Choroid plexus epithelial cell (primary cell): ENCODE measurements at regions not wholly inside any gene's neighbourhood (a gene's known extent, or its start where the extent isn't known, plus 50 kb on each side); places are given as distances from the start of the nearest gene placed in this dataset.
A peak's percentile ranks its signal among the peaks of the same experiment; 100 is the strongest.

Source experiments
- DNase-seq: peaks from one replicate; pipeline ENCODE4 v3.0.0-alpha.2; 2010; ENCODE audit warnings: low read depth
- H3K4me3 ChIP-seq: 2 replicates; pipeline ENCODE4 v1.5.1; 2011; ENCODE audit warnings: low read depth, mild to moderate bottlenecking, control low read depth, low read length, moderate library complexity
- TF ChIP-seq, protein P1 (sequence below): conservative IDR thresholded peaks from 2 replicates; pipeline ENCODE4 v1.5.1; 2011; ENCODE audit warnings: low read depth, mild to moderate bottlenecking, control low read depth, inconsistent platforms, low read length, moderate library complexity

DNA sequence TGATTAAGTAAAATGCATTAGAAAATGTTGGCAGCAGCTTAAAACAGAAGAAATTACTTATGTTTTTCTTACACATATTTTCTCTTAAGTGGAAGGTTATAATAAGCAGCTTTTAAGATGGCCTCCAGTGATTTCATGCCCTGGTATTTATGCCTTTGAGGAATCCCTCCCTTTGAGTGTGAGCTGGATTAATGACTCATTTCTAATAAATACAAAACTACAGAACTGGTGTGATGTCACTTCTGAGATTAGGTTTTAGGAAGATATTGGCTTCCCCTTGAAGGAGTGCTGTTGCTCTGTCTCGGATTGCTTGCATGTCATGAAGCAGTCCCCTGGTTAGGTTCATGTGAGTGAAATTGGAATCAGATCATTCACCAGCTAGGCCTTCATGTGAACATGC, 143.2 kb upstream of the EPHA7 start:
- no peak overlapping the region for H3K4me3 ChIP-seq
- TF ChIP-seq, protein P1, sequence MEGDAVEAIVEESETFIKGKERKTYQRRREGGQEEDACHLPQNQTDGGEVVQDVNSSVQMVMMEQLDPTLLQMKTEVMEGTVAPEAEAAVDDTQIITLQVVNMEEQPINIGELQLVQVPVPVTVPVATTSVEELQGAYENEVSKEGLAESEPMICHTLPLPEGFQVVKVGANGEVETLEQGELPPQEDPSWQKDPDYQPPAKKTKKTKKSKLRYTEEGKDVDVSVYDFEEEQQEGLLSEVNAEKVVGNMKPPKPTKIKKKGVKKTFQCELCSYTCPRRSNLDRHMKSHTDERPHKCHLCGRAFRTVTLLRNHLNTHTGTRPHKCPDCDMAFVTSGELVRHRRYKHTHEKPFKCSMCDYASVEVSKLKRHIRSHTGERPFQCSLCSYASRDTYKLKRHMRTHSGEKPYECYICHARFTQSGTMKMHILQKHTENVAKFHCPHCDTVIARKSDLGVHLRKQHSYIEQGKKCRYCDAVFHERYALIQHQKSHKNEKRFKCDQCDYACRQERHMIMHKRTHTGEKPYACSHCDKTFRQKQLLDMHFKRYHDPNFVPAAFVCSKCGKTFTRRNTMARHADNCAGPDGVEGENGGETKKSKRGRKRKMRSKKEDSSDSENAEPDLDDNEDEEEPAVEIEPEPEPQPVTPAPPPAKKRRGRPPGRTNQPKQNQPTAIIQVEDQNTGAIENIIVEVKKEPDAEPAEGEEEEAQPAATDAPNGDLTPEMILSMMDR, result no peak
- DNase-seq, result peak; percentile 51

DNA sequence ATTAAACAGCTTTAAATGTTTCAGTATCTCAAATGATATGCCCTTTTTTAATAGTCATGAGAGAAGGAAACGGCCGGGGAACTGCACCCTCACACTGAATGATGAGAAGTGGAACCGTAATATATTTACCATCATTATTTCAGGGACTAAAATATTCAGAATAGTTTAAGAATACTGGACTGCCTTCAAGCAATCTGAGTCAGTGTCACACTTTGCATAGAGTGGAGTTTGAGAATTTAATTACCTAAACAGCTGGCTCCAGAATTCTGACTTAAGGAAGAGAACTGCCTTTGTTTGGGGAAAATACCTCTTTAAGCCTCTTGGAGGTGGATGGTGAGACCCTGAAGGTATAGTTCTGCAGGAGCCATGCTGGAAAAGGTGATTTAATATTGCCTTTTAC, 135.9 kb upstream of the EPHA7 start:
- H3K4me3 ChIP-seq, result no peak overlapping the region
- no peak for DNase-seq
- TF ChIP-seq, protein P1, result no peak

DNA sequence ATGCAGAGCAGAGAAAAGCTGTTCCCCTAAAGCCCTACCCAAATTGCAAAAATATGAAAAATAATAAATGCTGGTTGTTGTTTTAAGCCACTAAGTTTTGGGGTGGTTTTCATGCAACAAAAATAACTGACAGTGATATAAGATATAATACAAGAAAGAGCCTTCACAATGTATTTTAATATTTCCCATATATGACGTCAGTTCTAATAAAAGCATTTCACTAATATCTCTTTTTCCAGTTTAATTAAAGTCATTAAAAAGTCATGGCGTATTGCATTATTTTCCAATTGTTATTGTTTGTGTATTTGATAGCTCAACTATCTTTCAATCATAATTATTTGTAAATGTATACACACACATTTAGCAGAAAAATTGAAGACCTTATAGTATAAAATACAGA, 134.7 kb upstream of the EPHA7 start:
- TF ChIP-seq, protein P1, result no peak
- no peak overlapping the region for H3K4me3 ChIP-seq
- no peak for DNase-seq

DNA sequence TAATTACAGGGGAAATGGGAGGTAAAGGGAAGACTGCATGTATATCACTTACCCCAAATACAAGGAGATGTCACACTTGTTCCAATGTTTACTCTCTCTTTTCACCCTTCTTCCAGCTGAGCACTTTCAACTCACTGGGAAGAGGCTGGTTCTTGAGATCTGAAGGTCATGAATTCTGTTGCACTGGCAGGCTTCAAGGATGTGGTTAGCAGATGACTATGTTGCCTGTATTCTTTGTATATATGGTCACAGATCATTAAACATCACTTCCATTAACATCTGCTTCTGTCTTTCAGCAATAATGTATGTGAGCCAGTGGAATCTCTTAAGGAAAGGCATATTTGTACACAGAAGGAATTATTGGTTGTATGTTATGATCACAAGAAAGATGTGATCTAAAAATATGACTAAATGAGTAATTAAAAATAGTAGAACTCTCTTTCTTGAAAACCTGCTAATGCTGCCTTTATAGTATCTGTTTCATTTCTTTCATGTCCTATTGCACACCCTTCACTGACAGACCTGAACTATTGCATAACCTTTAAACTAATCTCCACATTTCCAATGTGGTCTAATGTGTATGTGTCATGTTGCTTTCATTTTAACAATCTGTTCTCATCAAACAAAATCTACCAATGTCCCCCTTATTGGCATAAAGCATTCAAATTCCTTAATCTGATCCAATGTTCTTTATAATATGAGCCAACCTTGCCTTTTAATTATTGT, 131.4 kb upstream of the EPHA7 start:
- no peak overlapping the region for H3K4me3 ChIP-seq
- TF ChIP-seq, protein P1, result no peak
- DNase-seq, result no peak

DNA sequence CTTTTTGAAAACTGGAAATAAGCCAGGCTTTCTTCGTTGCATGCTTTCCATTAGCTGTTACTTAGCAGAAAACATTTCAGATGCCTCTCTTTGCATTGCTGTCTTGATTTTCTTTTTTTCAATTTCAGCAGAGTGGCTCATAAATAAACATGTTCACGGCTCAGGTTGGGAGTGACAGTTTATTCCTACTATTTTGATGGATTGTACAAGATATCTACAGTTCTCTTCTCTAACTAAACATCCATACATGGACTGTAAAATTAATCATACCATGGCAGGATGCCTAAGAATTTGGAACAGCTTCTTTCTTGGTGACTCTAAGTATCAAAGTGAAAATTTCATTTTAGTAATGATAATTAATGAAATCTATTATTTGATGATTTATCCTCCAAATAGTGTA, 130.5 kb upstream of the EPHA7 start:
- TF ChIP-seq, protein P1, result no peak
- no peak for DNase-seq
- no peak overlapping the region for H3K4me3 ChIP-seq

DNA sequence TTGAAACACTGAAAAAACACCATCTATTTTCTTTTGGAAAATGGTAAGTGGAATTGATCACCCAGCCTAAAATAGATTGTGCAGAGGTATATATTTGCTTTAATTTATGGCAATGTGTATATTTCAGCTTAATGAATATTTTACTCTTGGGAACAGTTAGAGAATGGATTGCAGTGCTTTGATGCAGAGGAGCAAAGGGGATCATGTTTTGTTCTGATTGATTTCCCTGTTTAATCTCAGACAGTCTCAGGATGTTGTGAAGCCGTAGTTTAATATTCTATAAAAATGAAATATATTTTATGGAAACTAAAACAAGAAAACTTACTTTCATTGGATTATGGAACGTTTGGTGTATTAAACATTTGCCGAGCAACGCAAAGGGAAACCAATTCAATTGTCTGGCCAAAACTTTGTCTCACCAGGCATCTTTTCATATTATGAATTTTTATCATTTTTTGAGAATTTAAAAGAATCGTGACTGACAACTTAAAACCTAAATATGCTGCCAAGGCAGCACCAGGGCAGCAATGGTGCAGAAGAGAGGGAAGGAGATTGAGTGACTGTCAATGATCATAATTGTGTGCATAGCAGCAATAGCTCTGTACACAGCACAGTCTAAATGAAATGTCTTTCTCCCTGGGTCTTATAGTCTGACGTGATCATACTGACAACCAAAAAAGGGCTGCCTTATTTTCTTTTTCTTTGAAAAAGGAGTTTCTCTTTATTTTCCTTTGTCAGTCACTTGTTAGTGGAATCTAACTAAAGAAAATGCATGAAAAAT, 105.5 kb upstream of the EPHA7 start:
- TF ChIP-seq, protein P1, result no peak
- no peak for DNase-seq
- H3K4me3 ChIP-seq, result no peak overlapping the region
